ENCODE measurements at regions not wholly inside any gene's neighbourhood (a gene's known extent, or its start where the extent isn't known, plus 50 kb on each side); places are given as distances from the start of the nearest gene placed in this dataset.

DNA sequence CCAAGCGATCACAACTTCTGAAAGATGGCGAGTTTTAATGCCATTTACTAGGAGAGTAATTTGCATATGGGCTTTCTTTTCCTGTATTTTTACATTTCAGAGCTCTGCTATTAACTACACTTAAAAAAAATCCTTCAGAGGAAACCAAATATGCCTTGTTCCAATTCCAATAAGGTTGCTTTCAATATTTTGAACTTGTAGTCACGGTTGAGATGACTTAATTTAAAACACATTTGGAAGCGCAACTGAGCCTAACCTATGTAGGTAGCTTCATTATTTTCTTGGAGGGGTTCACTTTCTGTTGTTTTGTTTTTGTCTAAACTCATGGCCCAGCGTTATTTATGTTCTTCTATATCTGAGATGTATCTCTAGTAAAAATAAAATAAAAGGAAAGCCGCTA is 93.4 kb downstream of the BLID start:
- Histone ChIP-seq H3K9me3 (ENCODE audit: control insufficient read depth in 1 of 2, insufficient read depth in 1 of 2, low read length in 2 of 2) (no peaks in the 10 kb centered on the region), H3K36me3 (ENCODE audit: insufficient read depth, low read length) (no peaks in the 10 kb centered on the region), H3K4me1 (ENCODE audit: insufficient read depth, low read length) (no peaks in the 10 kb centered on the region), H3K4me3 (ENCODE audit: low read length) (no peak overlapping the region), H3K27me3 (ENCODE audit: control insufficient read depth in 1 of 2, insufficient read depth in 2 of 2, low read length in 2 of 2) (no peaks in the 10 kb centered on the region), H3K27ac (ENCODE audit: low read depth in 1 of 2, low read length in 2 of 2) (no peak overlapping the region)
- ChIA-PET CTCF (no interaction called here), POLR2A (no interaction called here)
- DNase-seq (no peak), ATAC-seq (ENCODE audit: poor library complexity) (no peak)
- H3K4me3 Mint-ChIP-seq: no peak overlapping the region
- peaks cover 24% of the 10 kb centered on the region for H3K27me3 Mint-ChIP-seq
- intact Hi-C loops (cut with DNase I, micrococcal nuclease): no loop called here
- H3K4me1 Mint-ChIP-seq (ENCODE audit: low read depth): no peaks in the 10 kb centered on the region
- H3K36me3 Mint-ChIP-seq (ENCODE audit: low read depth): no peaks in the 10 kb centered on the region
- H3K9me3 Mint-ChIP-seq: no peaks in the 10 kb centered on the region
- TF ChIP-seq CTCF (IDR thresholded peaks at IDR 0.05): no peak
- no peak overlapping the region for H3K27ac Mint-ChIP-seq

GRCh38 chr11:122020902-122021301 is 95.1 kb downstream of the BLID start:
- Histone ChIP-seq H3K4me1 (ENCODE audit: insufficient read depth, low read length) (no peaks in the 10 kb centered on the region), H3K9me3 (ENCODE audit: control insufficient read depth in 1 of 2, insufficient read depth in 1 of 2, low read length in 2 of 2) (no peaks in the 10 kb centered on the region), H3K4me3 (ENCODE audit: low read length) (no peak overlapping the region), H3K27ac (ENCODE audit: low read depth in 1 of 2, low read length in 2 of 2) (no peak overlapping the region), H3K36me3 (ENCODE audit: insufficient read depth, low read length) (no peaks in the 10 kb centered on the region), H3K27me3 (ENCODE audit: control insufficient read depth in 1 of 2, insufficient read depth in 2 of 2, low read length in 2 of 2) (no peaks in the 10 kb centered on the region)
- no peaks in the 10 kb centered on the region for H3K36me3 Mint-ChIP-seq (ENCODE audit: low read depth)
- H3K27me3 Mint-ChIP-seq: peaks cover 11% of the 10 kb centered on the region
- no peaks in the 10 kb centered on the region for H3K4me1 Mint-ChIP-seq (ENCODE audit: low read depth)
- ChIA-PET POLR2A (no interaction called here), CTCF (no interaction called here)
- no peak overlapping the region for H3K27ac Mint-ChIP-seq
- no peaks in the 10 kb centered on the region for H3K9me3 Mint-ChIP-seq
- intact Hi-C loops (cut with DNase I, micrococcal nuclease): no loop called here
- DNase-seq: no peak
- TF ChIP-seq CTCF (IDR thresholded peaks at IDR 0.05): no peak
- no peak for ATAC-seq (ENCODE audit: poor library complexity)
- H3K4me3 Mint-ChIP-seq: no peak overlapping the region

- ChIA-PET CTCF (no interaction called here), POLR2A (no interaction called here)
- Histone ChIP-seq H3K9me3 (ENCODE audit: control insufficient read depth in 1 of 2, insufficient read depth in 1 of 2, low read length in 2 of 2) (no peaks in the 10 kb centered on the region), H3K4me3 (ENCODE audit: low read length) (no peak overlapping the region), H3K4me1 (ENCODE audit: insufficient read depth, low read length) (no peaks in the 10 kb centered on the region), H3K36me3 (ENCODE audit: insufficient read depth, low read length) (no peaks in the 10 kb centered on the region), H3K27ac (ENCODE audit: low read depth in 1 of 2, low read length in 2 of 2) (no peak overlapping the region), H3K27me3 (ENCODE audit: control insufficient read depth in 1 of 2, insufficient read depth in 2 of 2, low read length in 2 of 2) (no peaks in the 10 kb centered on the region)
- H3K27me3 Mint-ChIP-seq: peaks cover 4% of the 10 kb centered on the region
- ATAC-seq (ENCODE audit: poor library complexity) (no peak), DNase-seq (no peak)
- intact Hi-C loops (cut with DNase I, micrococcal nuclease): no loop called here
- H3K4me1 Mint-ChIP-seq (ENCODE audit: low read depth): no peaks in the 10 kb centered on the region
- TF ChIP-seq CTCF (IDR thresholded peaks at IDR 0.05): no peak
- no peak overlapping the region for H3K4me3 Mint-ChIP-seq
- H3K36me3 Mint-ChIP-seq (ENCODE audit: low read depth): no peaks in the 10 kb centered on the region
- H3K9me3 Mint-ChIP-seq: no peaks in the 10 kb centered on the region
- H3K27ac Mint-ChIP-seq: no peak overlapping the region
Measured at GRCh38 chr11:122019908-122020694, 95.9 kb downstream of the BLID start.
